Endodermal cell (in vitro differentiated cells): ENCODE measurements at regions not wholly inside any gene's neighbourhood (a gene's known extent, or its start where the extent isn't known, plus 50 kb on each side); places are given as distances from the start of the nearest gene placed in this dataset.

Experiments
- DNase-seq: peaks from one replicate; pipeline ENCODE4 v3.0.0-alpha.2; 2017
- H3K27ac ChIP-seq: 2 replicates; pipeline ENCODE4 v1.5.1; 2013; ENCODE audit warnings: mild to moderate bottlenecking, low read depth, low read length, moderate library complexity
- H3K27me3 ChIP-seq: 2 replicates; pipeline ENCODE4 v1.6.1; 2013; ENCODE audit warnings: mild to moderate bottlenecking, low read length, moderate library complexity; ENCODE audit not compliant: insufficient read depth, control insufficient read depth, poor library complexity, severe bottlenecking
- H3K36me3 ChIP-seq: 2 replicates; pipeline ENCODE4 v1.7.0; 2013; ENCODE audit warnings: mild to moderate bottlenecking, low read length, moderate library complexity; ENCODE audit not compliant: control insufficient read depth, insufficient read depth
- H3K4me1 ChIP-seq: one replicate; pipeline ENCODE4 v1.7.0; 2013; ENCODE audit warnings: low read length; ENCODE audit not compliant: control insufficient read depth, insufficient read depth
- H3K4me3 ChIP-seq: 2 replicates; pipeline ENCODE4 v1.5.1; 2013; ENCODE audit warnings: mild to moderate bottlenecking, low read length, moderate library complexity
- H3K9ac ChIP-seq: 2 replicates; pipeline ENCODE4 v1.6.1; 2013; ENCODE audit warnings: mild to moderate bottlenecking, low read length, moderate library complexity; ENCODE audit not compliant: poor library complexity, severe bottlenecking; ENCODE audit errors: extremely low read depth
- H3K9me3 ChIP-seq: 2 replicates; pipeline ENCODE4 v1.6.1; 2013; ENCODE audit warnings: mild to moderate bottlenecking, low read length, moderate library complexity; ENCODE audit not compliant: control insufficient read depth
- H3K27ac Mint-ChIP-seq: 2 replicates; pipeline ENCODE4 v1.8.0; 2020; ENCODE audit warnings: mixed read lengths
- H3K27me3 Mint-ChIP-seq: 2 replicates; pipeline ENCODE4 v1.8.0; 2021; ENCODE audit warnings: mild to moderate bottlenecking, mixed read lengths; ENCODE audit not compliant: insufficient read depth
- H3K36me3 Mint-ChIP-seq: 2 replicates; pipeline ENCODE4 v1.8.0; 2020; ENCODE audit warnings: low read depth, mixed read lengths
- H3K4me1 Mint-ChIP-seq: 2 replicates; pipeline ENCODE4 v1.8.0; 2020; ENCODE audit warnings: mixed read lengths
- H3K4me3 Mint-ChIP-seq: 2 replicates; pipeline ENCODE4 v1.8.0; 2020; ENCODE audit warnings: mild to moderate bottlenecking, moderate library complexity, mixed read lengths
- H3K9me3 Mint-ChIP-seq: 2 replicates; pipeline ENCODE4 v1.8.0; 2020; ENCODE audit warnings: mild to moderate bottlenecking, mixed read lengths
- WGBS, 2 experiments: methylation state at CpG; one replicate each; pipeline versions ENCODE4 v1.1.5 to v1.1.7; 2013; ENCODE audit warnings: missing lambda C conversion rate in 2 of 2, mixed read lengths in 1 of 2; ENCODE audit not compliant: insufficient coverage in 1 of 2, insufficient read length in 1 of 2; 5-methylcytosine and 5-hydroxymethylcytosine counted together
- TF ChIP-seq, protein P1 (sequence below): fragments of 200-600 bp; sonication (generic); conservative IDR thresholded peaks from 2 replicates; pipeline ENCODE4 v1.5.0; 2021; ENCODE audit warnings: antibody characterized with exemption, mild to moderate bottlenecking

DNA sequence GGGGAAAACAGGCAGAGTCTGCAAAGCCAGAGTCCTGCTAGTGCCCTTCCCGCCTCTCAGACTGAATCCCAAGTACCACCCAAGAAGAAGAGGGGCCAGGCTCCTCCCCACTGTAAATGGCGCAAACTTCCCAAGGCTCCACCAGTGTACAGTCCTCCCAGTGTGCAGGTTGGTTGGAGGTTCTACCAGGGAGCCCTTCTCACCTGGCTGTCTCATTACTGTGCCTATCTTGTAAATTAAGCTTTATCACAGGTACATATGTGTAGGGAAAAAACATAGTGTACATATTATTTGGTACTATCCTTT is 189.7 kb downstream of the FSCB start:
- Histone ChIP-seq H3K4me1 (no peaks in the 10 kb centered on the region), H3K27me3 (no peaks in the 10 kb centered on the region), H3K4me3 (no peak overlapping the region), H3K9me3 (no peaks in the 10 kb centered on the region), H3K9ac (no peak overlapping the region), H3K27ac (no peak overlapping the region), H3K36me3 (no peaks in the 10 kb centered on the region)
- Mint-ChIP-seq H3K4me3 (no peak overlapping the region), H3K9me3 (no peaks in the 10 kb centered on the region), H3K4me1 (no peaks in the 10 kb centered on the region), H3K36me3 (no peaks in the 10 kb centered on the region), H3K27me3 (no peaks in the 10 kb centered on the region), H3K27ac (no peak overlapping the region)
- 80 to 94% methylated on average over 1 to 2 of the region's 2 CpGs for WGBS, 2 experiments
- DNase-seq = no peak
- TF ChIP-seq, protein P1, sequence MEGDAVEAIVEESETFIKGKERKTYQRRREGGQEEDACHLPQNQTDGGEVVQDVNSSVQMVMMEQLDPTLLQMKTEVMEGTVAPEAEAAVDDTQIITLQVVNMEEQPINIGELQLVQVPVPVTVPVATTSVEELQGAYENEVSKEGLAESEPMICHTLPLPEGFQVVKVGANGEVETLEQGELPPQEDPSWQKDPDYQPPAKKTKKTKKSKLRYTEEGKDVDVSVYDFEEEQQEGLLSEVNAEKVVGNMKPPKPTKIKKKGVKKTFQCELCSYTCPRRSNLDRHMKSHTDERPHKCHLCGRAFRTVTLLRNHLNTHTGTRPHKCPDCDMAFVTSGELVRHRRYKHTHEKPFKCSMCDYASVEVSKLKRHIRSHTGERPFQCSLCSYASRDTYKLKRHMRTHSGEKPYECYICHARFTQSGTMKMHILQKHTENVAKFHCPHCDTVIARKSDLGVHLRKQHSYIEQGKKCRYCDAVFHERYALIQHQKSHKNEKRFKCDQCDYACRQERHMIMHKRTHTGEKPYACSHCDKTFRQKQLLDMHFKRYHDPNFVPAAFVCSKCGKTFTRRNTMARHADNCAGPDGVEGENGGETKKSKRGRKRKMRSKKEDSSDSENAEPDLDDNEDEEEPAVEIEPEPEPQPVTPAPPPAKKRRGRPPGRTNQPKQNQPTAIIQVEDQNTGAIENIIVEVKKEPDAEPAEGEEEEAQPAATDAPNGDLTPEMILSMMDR = no peak

DNA sequence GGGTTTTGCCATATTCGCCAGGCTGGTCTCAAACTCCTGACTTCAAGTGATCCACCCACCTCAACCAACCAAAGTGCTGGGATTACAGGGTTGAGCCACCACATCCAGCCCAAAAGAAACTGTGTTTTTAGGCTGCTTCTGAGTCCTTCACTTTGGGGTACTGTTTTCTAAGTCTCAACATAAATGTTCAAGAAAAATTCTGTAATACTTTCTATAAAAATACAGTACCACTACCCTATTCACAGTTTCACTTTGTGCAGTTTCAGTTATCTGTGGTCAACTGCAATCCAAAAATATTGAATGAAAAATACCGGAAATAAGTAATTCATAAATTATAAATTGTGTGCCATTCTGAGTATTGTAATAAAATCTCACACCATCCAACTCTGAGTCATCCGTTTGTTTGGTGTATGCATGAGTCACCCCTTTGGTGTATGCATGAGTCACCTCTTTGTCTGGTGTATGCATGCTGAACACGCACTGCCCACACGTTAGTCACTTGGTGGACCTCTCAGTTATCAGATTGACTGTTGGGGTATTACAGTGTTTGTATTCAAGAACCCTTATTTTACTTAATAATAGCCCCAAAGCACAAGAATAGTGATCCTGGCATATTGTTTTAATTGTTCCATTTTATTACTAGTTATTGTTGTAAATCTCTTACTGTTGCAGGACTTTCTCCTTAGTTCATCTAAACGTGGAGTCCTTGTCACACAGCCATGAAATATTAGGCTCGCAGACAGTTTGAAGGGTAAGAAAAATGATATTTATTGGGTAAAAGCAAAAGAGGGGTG is 190.2 kb downstream of the FSCB start:
- 93 to 100% methylated on average over 2 to 6 of the region's 7 CpGs for WGBS, 2 experiments
- TF ChIP-seq, protein P1 = no peak
- H3K9me3 Mint-ChIP-seq = no peaks in the 10 kb centered on the region
- Histone ChIP-seq H3K27me3 (no peaks in the 10 kb centered on the region), H3K36me3 (no peaks in the 10 kb centered on the region), H3K4me1 (no peaks in the 10 kb centered on the region), H3K27ac (no peak overlapping the region), H3K9me3 (no peaks in the 10 kb centered on the region), H3K4me3 (no peak overlapping the region), H3K9ac (no peak overlapping the region)
- H3K27me3 Mint-ChIP-seq = no peaks in the 10 kb centered on the region
- no peak for DNase-seq
- no peaks in the 10 kb centered on the region for H3K4me1 Mint-ChIP-seq
- no peak overlapping the region for H3K4me3 Mint-ChIP-seq
- no peaks in the 10 kb centered on the region for H3K36me3 Mint-ChIP-seq
- no peak overlapping the region for H3K27ac Mint-ChIP-seq

DNA sequence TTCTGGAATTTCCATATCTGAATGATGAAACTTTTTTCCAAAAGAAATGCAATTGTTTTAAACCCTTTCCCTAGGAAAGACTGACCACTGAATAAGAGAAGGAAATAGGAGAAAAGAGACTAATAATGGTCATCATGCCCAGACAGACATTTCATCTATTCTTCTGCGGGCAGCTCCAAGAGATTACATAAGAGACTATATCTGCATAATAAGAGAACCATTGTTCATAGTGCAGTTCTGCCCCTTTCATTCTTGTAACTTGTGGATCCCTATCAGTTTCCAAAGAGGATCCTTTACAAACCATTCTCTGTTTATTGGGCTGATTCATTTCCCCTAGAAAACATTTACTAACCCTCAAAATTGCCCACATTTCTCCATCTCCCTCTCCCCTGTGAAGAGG is 197.8 kb downstream of the FSCB start:
- Mint-ChIP-seq H3K27ac (no peak overlapping the region), H3K4me3 (no peak overlapping the region), H3K4me1 (no peaks in the 10 kb centered on the region)

More for the DNA sequence above, 197.8 kb downstream of the FSCB start:
- H3K9me3 ChIP-seq = no peaks in the 10 kb centered on the region
- Mint-ChIP-seq H3K36me3 (no peaks in the 10 kb centered on the region), H3K9me3 (no peaks in the 10 kb centered on the region), H3K27me3 (no peaks in the 10 kb centered on the region)
- H3K27ac ChIP-seq = no peak overlapping the region
- TF ChIP-seq, protein P1 = no peak
- H3K9ac ChIP-seq = no peak overlapping the region
- H3K36me3 ChIP-seq = no peaks in the 10 kb centered on the region
- H3K4me1 ChIP-seq = no peaks in the 10 kb centered on the region
- H3K27me3 ChIP-seq = no peaks in the 10 kb centered on the region
- no peak overlapping the region for H3K4me3 ChIP-seq
- 88 to 94% methylated on average over 1 of the region's 1 CpG for WGBS, 2 experiments
- no peak for DNase-seq
